CD4-positive, alpha-beta T cell (primary cell): ENCODE measurements at regions not wholly inside any gene's neighbourhood (a gene's known extent, or its start where the extent isn't known, plus 50 kb on each side); places are given as distances from the start of the nearest gene placed in this dataset.

Experiments used
- ATAC-seq: fragments of 200-7000 bp; cut with Tn5 transposase; one replicate; pipeline ENCODE4 v1.10.0; 2022; ENCODE audit warnings: mild to moderate bottlenecking; ENCODE audit not compliant: poor library complexity
- CTCF ChIA-PET: fragments of 350-600 bp; sonication (Branson Sonifier 250); formaldehyde crosslinking; loops from one replicate; lab custom pipeline; 2021; ENCODE audit warnings: antibody characterized with exemption, inconsistent platforms; lab: Charles Lee
- POLR2A ChIA-PET: fragments of 350-600 bp; sonication (Branson Sonifier 250); formaldehyde crosslinking; loops from one replicate; lab custom pipeline; 2021; ENCODE audit warnings: antibody characterized with exemption, inconsistent platforms; lab: Charles Lee
- DNase-seq, 14 experiments: peaks; one replicate each; pipeline ENCODE4 v3.0.0-alpha.2; 2013 to 2020; ENCODE audit warnings: mixed read lengths in 2 of 14
- H3K27ac ChIP-seq, 2 donors: one replicate each; pipeline versions ENCODE4 v1.5.1 to v1.7.0; 2013; ENCODE audit warnings: low read length in 2 of 2, low read depth in 1 of 2, mild to moderate bottlenecking in 1 of 2
- H3K27me3 ChIP-seq, 2 experiments: 1 replicate in 1 of 2; 2 replicates in 1 of 2; pipeline versions ENCODE4 v1.6.1 to v1.7.0; 2013; ENCODE audit warnings: low read length in 2 of 2, control low read depth in 1 of 2, mild to moderate bottlenecking in 1 of 2, moderate library complexity in 1 of 2; ENCODE audit not compliant: insufficient read depth in 2 of 2, control insufficient read depth in 1 of 2
- H3K36me3 ChIP-seq: one replicate; pipeline ENCODE4 v1.6.1; 2013; ENCODE audit warnings: low read length, control low read depth; ENCODE audit not compliant: insufficient read depth
- H3K4me1 ChIP-seq: one replicate; pipeline ENCODE4 v1.6.1; 2013; ENCODE audit warnings: low read length, control low read depth; ENCODE audit not compliant: insufficient read depth
- H3K4me3 ChIP-seq: one replicate; pipeline ENCODE4 v1.5.1; 2013; ENCODE audit warnings: mild to moderate bottlenecking, low read length, moderate library complexity
- H3K9me3 ChIP-seq, 2 experiments: 1 replicate in 1 of 2; 2 replicates in 1 of 2; pipeline versions ENCODE4 v1.6.1 to v1.7.0; 2013; ENCODE audit warnings: low read length in 2 of 2, mild to moderate bottlenecking in 2 of 2, control low read depth in 1 of 2, moderate library complexity in 1 of 2; ENCODE audit not compliant: control insufficient read depth in 1 of 2, insufficient read depth in 1 of 2
- H3K27ac Mint-ChIP-seq: one replicate; pipeline ENCODE4 v1.8.0; 2020; ENCODE audit warnings: mixed read lengths
- H3K27me3 Mint-ChIP-seq: one replicate; pipeline ENCODE4 v1.8.0; 2021; ENCODE audit warnings: mixed read lengths
- H3K36me3 Mint-ChIP-seq: one replicate; pipeline ENCODE4 v1.8.0; 2021; ENCODE audit warnings: low read depth, mixed read lengths
- H3K4me1 Mint-ChIP-seq: one replicate; pipeline ENCODE4 v1.8.0; 2021; ENCODE audit warnings: low read depth, mixed read lengths
- H3K4me3 Mint-ChIP-seq: one replicate; pipeline ENCODE4 v1.8.0; 2020; ENCODE audit warnings: mild to moderate bottlenecking, mixed read lengths
- H3K9me3 Mint-ChIP-seq: one replicate; pipeline ENCODE4 v1.8.0; 2020; ENCODE audit warnings: mixed read lengths
- intact Hi-C, 2 experiments: fragments of 100-400 bp; cut with DNase I in 1 of 2; cut with micrococcal nuclease in 1 of 2; formaldehyde crosslinking; loops; one replicate each; pipeline versions ENCODE4 v1.15.1 to v1.9.0; 2023 to 2025; cut with DNase I, micrococcal nuclease
- TF ChIP-seq, protein P1 (sequence below): fragments of 200-600 bp; IDR thresholded peaks from one replicate; pipeline ENCODE4 v1.8.0; 2022; ENCODE audit warnings: antibody characterized with exemption, mild to moderate bottlenecking

DNA sequence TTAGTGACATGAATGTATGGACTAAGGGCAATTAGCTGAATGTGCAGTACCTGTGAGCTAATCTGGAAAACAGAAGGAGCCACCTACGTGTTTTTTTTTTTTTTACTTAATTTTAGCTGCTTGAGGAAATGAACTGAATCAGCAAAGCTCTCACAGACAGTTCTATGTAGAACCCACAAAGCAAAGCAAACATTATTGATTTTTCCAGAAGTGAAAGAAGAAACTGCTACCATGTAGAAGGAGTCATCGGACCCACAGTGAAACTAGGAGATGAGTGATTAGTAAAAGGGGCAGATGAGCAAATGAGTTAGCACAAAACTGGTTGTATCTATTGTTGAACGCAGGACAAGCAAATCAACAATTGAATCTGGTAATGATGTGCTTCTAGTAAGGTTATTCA lies 94.1 kb upstream of the SLC7A1 start:
- ChIA-PET CTCF (interaction anchor here (0.6 kb wide), 1 partner anchor 14 kb away, joined by 3 read pairs; no protein-coding TSS in a partner anchor), POLR2A (no interaction called here)
- Mint-ChIP-seq H3K27ac (no peak overlapping the region), H3K4me3 (no peak overlapping the region), H3K36me3 (no peaks in the 10 kb centered on the region), H3K9me3 (no peaks in the 10 kb centered on the region), H3K27me3 (peaks cover 10% of the 10 kb centered on the region), H3K4me1 (no peaks in the 10 kb centered on the region)
- Histone ChIP-seq H3K27ac (no peak overlapping the region), H3K4me3 (no peak overlapping the region), H3K36me3 (no peaks in the 10 kb centered on the region), H3K4me1 (no peaks in the 10 kb centered on the region), H3K27me3 (peaks cover 4 to 6% of the 10 kb centered on the region in 2 experiments), H3K9me3 (no peaks in the 10 kb centered on the region)
- no peak for ATAC-seq
- intact Hi-C loops: no loop called here
- TF ChIP-seq, protein P1, sequence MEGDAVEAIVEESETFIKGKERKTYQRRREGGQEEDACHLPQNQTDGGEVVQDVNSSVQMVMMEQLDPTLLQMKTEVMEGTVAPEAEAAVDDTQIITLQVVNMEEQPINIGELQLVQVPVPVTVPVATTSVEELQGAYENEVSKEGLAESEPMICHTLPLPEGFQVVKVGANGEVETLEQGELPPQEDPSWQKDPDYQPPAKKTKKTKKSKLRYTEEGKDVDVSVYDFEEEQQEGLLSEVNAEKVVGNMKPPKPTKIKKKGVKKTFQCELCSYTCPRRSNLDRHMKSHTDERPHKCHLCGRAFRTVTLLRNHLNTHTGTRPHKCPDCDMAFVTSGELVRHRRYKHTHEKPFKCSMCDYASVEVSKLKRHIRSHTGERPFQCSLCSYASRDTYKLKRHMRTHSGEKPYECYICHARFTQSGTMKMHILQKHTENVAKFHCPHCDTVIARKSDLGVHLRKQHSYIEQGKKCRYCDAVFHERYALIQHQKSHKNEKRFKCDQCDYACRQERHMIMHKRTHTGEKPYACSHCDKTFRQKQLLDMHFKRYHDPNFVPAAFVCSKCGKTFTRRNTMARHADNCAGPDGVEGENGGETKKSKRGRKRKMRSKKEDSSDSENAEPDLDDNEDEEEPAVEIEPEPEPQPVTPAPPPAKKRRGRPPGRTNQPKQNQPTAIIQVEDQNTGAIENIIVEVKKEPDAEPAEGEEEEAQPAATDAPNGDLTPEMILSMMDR: no peak
- DNase-seq: no peak

DNA sequence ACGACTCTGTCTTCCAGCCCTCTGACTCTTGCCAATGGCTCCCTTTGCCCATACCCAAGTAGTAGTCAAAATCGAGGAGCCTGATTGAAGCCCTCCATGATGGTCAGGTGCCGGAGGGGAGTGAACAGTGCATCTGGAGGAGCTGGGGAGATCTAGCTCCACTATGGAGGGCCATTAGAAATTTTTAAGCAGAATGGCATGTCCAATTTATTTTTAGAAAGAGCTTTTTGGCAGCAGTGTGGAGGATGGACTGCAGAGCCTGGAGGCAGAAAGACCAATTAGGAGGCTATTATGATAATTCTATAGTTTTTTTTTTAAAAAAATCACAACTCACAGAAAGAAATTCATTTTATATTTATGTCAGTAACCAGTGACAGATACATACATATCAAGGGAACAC lies 92.7 kb upstream of the SLC7A1 start:
- ChIA-PET POLR2A (no interaction called here), CTCF (no interaction called here)
- H3K27me3 ChIP-seq: peaks cover under 1 to 6% of the 10 kb centered on the region in 2 experiments
- ATAC-seq (no peak), DNase-seq (no peak)
- Mint-ChIP-seq H3K27me3 (peaks cover 10% of the 10 kb centered on the region), H3K9me3 (peaks cover 3% of the 10 kb centered on the region), H3K36me3 (no peaks in the 10 kb centered on the region), H3K4me3 (no peak overlapping the region), H3K27ac (no peak overlapping the region), H3K4me1 (no peaks in the 10 kb centered on the region)
- H3K9me3 ChIP-seq: no peaks in the 10 kb centered on the region
- no peak overlapping the region for H3K27ac ChIP-seq
- intact Hi-C loops: no loop called here
- H3K4me1 ChIP-seq: no peaks in the 10 kb centered on the region
- H3K4me3 ChIP-seq: no peak overlapping the region
- H3K36me3 ChIP-seq: no peaks in the 10 kb centered on the region
- TF ChIP-seq, protein P1: no peak

DNA sequence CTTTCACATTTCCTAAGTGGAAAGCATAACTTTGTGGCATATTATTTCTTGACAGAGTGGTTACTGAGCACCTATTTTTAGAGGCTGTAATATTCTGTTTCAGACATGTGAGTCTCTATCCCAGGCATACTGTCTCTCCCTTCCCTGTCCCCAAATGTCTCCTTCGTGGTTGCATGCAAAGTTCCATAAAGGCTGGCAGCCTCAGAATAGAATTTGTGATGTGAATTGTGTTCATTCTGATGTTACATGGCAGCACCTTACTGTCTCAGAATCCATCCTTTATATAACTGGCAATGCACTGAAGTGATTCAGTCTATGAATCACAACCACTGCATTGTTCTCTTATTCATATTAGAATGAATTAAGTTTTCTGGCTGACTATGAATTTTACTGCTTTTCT lies 89.0 kb upstream of the SLC7A1 start:
- H3K27ac Mint-ChIP-seq: no peak overlapping the region
- DNase-seq (no peak), ATAC-seq (no peak)
- Histone ChIP-seq H3K4me1 (no peaks in the 10 kb centered on the region), H3K27ac (no peak overlapping the region), H3K27me3 (peaks cover 2 to 4% of the 10 kb centered on the region in 2 experiments), H3K9me3 (no peaks in the 10 kb centered on the region), H3K4me3 (no peak overlapping the region), H3K36me3 (no peaks in the 10 kb centered on the region)
- peaks cover 20% of the 10 kb centered on the region for H3K27me3 Mint-ChIP-seq
- intact Hi-C loops: no loop called here
- H3K4me1 Mint-ChIP-seq: no peaks in the 10 kb centered on the region
- H3K4me3 Mint-ChIP-seq: no peak overlapping the region
- TF ChIP-seq, protein P1: no peak
- H3K9me3 Mint-ChIP-seq: peaks cover 3% of the 10 kb centered on the region
- CTCF ChIA-PET: no interaction called here
- POLR2A ChIA-PET: no interaction called here
- H3K36me3 Mint-ChIP-seq: no peaks in the 10 kb centered on the region
